Endothelial cell of umbilical vein (primary cell): ENCODE measurements at regions not wholly inside any gene's neighbourhood (a gene's known extent, or its start where the extent isn't known, plus 50 kb on each side); places are given as distances from the start of the nearest gene placed in this dataset.

Experiments used
- BruUV-seq: library from RNA; stranded (reverse); fragments of 400-500 nt; replicated peaks from 2 replicates; lab custom pipeline; 2021; lab: Mats Ljungman, UMichigan
- CTCF ChIA-PET: fragments of 300-600, 350-600 bp; sonication (Branson Sonifier 250); formaldehyde crosslinking; loops from one replicate; lab custom pipeline; 2021; ENCODE audit warnings: antibody characterized with exemption, inconsistent platforms; lab: Charles Lee
- POLR2A ChIA-PET: fragments of 300-600, 350-600 bp; sonication (Branson Sonifier 250); formaldehyde crosslinking; loops from one replicate; lab custom pipeline; 2021; ENCODE audit warnings: antibody characterized with exemption, inconsistent platforms; lab: Charles Lee
- DNase-seq: peaks from one replicate; pipeline ENCODE4 v3.0.0-alpha.2; 2011; ENCODE audit warnings: low read depth, low spot score
- FAIRE-seq: peaks from 2 replicates; lab custom pipeline; 2011; peaks lifted over from hg19 to GRCh38; lab: Jason Lieb, UNC
- H2AFZ ChIP-seq: 2 replicates; pipeline ENCODE4 v1.6.0; 2012; ENCODE audit warnings: low read depth, low read length, control low read depth, inconsistent platforms
- H3K27ac ChIP-seq: 2 replicates; pipeline ENCODE4 v1.5.1; 2011; ENCODE audit warnings: low read depth, mild to moderate bottlenecking, control low read depth, low read length, moderate library complexity; ENCODE audit not compliant: insufficient read depth
- H3K27me3 ChIP-seq, 2 experiments: 2 replicates each; pipeline versions ENCODE4 v1.6.0 to v1.6.1; 2011; ENCODE audit warnings: low read length in 2 of 2, mixed read lengths in 1 of 2; ENCODE audit not compliant: control insufficient read depth in 2 of 2, insufficient read depth in 2 of 2
- H3K36me3 ChIP-seq, 2 experiments: 2 replicates in 1 of 2; 3 replicates in 1 of 2; pipeline ENCODE4 v1.5.1; 2011; ENCODE audit warnings: low read length in 2 of 2, mild to moderate bottlenecking in 1 of 2, moderate library complexity in 1 of 2; ENCODE audit not compliant: control insufficient read depth in 2 of 2, insufficient read depth in 2 of 2; ENCODE audit errors: extremely low read depth in 1 of 2
- H3K4me1 ChIP-seq: 3 replicates; pipeline ENCODE4 v1.5.1; 2011; ENCODE audit warnings: mild to moderate bottlenecking, low read length; ENCODE audit not compliant: control insufficient read depth, insufficient read depth; ENCODE audit errors: extremely low read depth
- H3K4me2 ChIP-seq: 2 replicates; pipeline ENCODE4 v1.6.1; 2011; ENCODE audit warnings: low read length, control low read depth, mixed read lengths; ENCODE audit not compliant: insufficient read depth
- H3K4me3 ChIP-seq, 3 experiments: fragments of 200-600 bp in 1 of 3; sonication (generic), shearing (Covaris generic) in 1 of 3; replicated peaks in 1 of 3; 2 replicates each; pipeline ENCODE4 v1.5.1; 2011 to 2016; ENCODE audit warnings: control low read depth in 3 of 3, low read length in 3 of 3, mild to moderate bottlenecking in 2 of 3, inconsistent platforms in 1 of 3, low read depth in 1 of 3, moderate library complexity in 1 of 3; ENCODE audit not compliant: insufficient read depth in 1 of 3
- H3K79me2 ChIP-seq: 2 replicates; pipeline ENCODE4 v1.6.0; 2012; ENCODE audit warnings: low read length, inconsistent platforms; ENCODE audit not compliant: control insufficient read depth, insufficient read depth
- H3K9ac ChIP-seq: replicated peaks from 2 replicates; pipeline ENCODE3; 2011; ENCODE audit warnings: low read length, control low read depth; ENCODE audit not compliant: insufficient read depth; ENCODE audit errors: extremely low read depth
- H3K9me1 ChIP-seq: replicated peaks from 3 replicates; pipeline ENCODE4 v1.6.0; 2011; ENCODE audit warnings: mild to moderate bottlenecking, low read length; ENCODE audit not compliant: control insufficient read depth, insufficient read depth; ENCODE audit errors: extremely low read depth
- H3K9me3 ChIP-seq: replicated peaks from 2 replicates; pipeline ENCODE4 v1.5.1; 2012; ENCODE audit warnings: low read length, inconsistent platforms; ENCODE audit not compliant: control insufficient read depth, insufficient read depth
- H4K20me1 ChIP-seq: replicated peaks from 2 replicates; pipeline ENCODE3; 2011; ENCODE audit warnings: mild to moderate bottlenecking, low read length; ENCODE audit not compliant: control insufficient read depth, insufficient read depth; ENCODE audit errors: extremely low read depth
- EZH2 ChIP-seq: IDR thresholded peaks from 2 replicates; pipeline ENCODE4 v1.6.1; 2012; ENCODE audit warnings: borderline replicate concordance, low read depth, mild to moderate bottlenecking, moderate library complexity, low read length, inconsistent platforms; ENCODE audit not compliant: severe bottlenecking
- FOS ChIP-seq: IDR thresholded peaks from 2 replicates; pipeline ENCODE4 v1.6.1; 2011; ENCODE audit warnings: mild to moderate bottlenecking, low read length, moderate library complexity, borderline replicate concordance; ENCODE audit not compliant: insufficient read depth
- GATA2 ChIP-seq: IDR thresholded peaks from 2 replicates; pipeline ENCODE4 v1.7.0; 2011; ENCODE audit warnings: low read depth, mild to moderate bottlenecking, moderate library complexity, mixed read lengths, low read length; ENCODE audit not compliant: insufficient read length, insufficient read depth
- JUN ChIP-seq: IDR thresholded peaks from 2 replicates; pipeline ENCODE4 v1.6.1; 2011; ENCODE audit warnings: borderline replicate concordance, low read depth; ENCODE audit not compliant: insufficient read length, insufficient read depth
- MYC ChIP-seq: IDR thresholded peaks from one replicate; pipeline ENCODE4 v1.6.1; 2011; ENCODE audit warnings: mild to moderate bottlenecking, low read depth, low read length
- POLR2A ChIP-seq: IDR thresholded peaks from 2 replicates; pipeline ENCODE4 v1.6.1; 2012; ENCODE audit warnings: low read depth, mild to moderate bottlenecking, control low read depth, low read length
- POLR2AphosphoS5 ChIP-seq: IDR thresholded peaks from 2 replicates; pipeline ENCODE4 v1.6.1; 2012; ENCODE audit warnings: low read depth, mild to moderate bottlenecking, control low read depth, low read length, moderate library complexity; ENCODE audit not compliant: insufficient read depth
- dilution Hi-C: fragments of 300-500 bp; cut with MboI; formaldehyde crosslinking; loops from one replicate; pipeline ENCODE4 v1.15.0; 2019; ENCODE audit warnings: low sequenced_read_pairs; ENCODE audit not compliant: extremely low pct_ligation_motif_present
- intact Hi-C: fragments of 100-400 bp; cut with micrococcal nuclease; formaldehyde crosslinking; loops from one replicate; pipeline ENCODE4 v1.10.0; 2022
- TF ChIP-seq, protein P1 (sequence below), 2 donors: IDR thresholded peaks; 1 replicate in 1 of 2; 2 replicates in 1 of 2; pipeline ENCODE4 v1.5.1; 2011; ENCODE audit warnings: low read length in 2 of 2, mild to moderate bottlenecking in 2 of 2, moderate library complexity in 2 of 2, control low read depth in 1 of 2, inconsistent platforms in 1 of 2, low read depth in 1 of 2; ENCODE audit not compliant: insufficient read depth in 1 of 2; ENCODE audit errors: extremely low read depth in 1 of 2
- TF ChIP-seq, protein P2 (sequence below): IDR thresholded peaks from 2 replicates; pipeline ENCODE4 v1.6.1; 2011; ENCODE audit not compliant: insufficient read depth, insufficient read length

DNA sequence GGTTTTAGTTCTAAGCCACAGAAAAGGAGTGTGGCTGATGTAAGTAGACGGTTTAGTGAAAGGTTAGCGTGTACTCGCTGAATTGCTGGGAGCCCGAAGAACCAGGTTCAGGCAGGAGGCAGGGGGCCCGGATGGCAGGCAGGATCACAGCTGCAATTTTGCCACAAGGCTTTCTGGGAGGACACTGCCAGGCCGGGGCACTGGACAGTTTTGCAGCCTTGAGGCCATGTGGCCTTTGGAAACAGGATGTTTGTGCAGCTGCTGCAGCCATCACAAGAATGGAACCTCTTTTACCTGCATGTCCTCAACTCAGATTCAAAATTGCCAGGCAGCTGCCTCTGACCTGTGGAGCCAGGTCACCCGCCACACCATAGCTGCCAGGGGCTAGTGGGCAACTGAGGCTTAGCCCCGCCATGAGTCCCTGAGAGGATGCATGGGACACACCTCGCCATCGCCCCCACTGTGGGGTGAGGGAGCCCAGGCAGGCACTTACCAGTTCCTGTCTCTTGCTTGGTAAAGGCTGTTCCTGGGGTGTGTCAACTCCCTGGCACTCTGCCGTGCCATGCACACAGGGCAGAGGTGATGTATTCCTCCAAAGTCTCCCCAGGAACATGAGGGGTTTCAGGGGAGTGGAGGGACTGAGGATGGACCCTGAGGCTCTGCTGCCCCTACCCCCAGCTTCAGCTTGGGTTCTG lies 188.6 kb downstream of the RPS24 start:
- H3K4me3 ChIP-seq, result no peak overlapping the region
- CTCF ChIA-PET, result no interaction called here
- H3K79me2 ChIP-seq, result no peaks in the 10 kb centered on the region
- no peaks in the 10 kb centered on the region for H3K9me1 ChIP-seq
- no TSS peak for BruUV-seq
- no peaks in the 10 kb centered on the region for H3K4me1 ChIP-seq
- DNase-seq, result no peak
- TF ChIP-seq EZH2, result no peak
- no peak for TF ChIP-seq POLR2AphosphoS5
- TF ChIP-seq MYC, result no peak
- no peak for TF ChIP-seq GATA2
- TF ChIP-seq, protein P1, sequence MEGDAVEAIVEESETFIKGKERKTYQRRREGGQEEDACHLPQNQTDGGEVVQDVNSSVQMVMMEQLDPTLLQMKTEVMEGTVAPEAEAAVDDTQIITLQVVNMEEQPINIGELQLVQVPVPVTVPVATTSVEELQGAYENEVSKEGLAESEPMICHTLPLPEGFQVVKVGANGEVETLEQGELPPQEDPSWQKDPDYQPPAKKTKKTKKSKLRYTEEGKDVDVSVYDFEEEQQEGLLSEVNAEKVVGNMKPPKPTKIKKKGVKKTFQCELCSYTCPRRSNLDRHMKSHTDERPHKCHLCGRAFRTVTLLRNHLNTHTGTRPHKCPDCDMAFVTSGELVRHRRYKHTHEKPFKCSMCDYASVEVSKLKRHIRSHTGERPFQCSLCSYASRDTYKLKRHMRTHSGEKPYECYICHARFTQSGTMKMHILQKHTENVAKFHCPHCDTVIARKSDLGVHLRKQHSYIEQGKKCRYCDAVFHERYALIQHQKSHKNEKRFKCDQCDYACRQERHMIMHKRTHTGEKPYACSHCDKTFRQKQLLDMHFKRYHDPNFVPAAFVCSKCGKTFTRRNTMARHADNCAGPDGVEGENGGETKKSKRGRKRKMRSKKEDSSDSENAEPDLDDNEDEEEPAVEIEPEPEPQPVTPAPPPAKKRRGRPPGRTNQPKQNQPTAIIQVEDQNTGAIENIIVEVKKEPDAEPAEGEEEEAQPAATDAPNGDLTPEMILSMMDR (IDR thresholded peaks at IDR 0.05; ENCODE audit: extremely low read depth in 1 of 2, insufficient read depth in 1 of 2, low read depth in 1 of 2, low read length in 2 of 2), result no peak
- no peak for TF ChIP-seq FOS
- TF ChIP-seq, protein P2, sequence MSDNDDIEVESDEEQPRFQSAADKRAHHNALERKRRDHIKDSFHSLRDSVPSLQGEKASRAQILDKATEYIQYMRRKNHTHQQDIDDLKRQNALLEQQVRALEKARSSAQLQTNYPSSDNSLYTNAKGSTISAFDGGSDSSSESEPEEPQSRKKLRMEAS, result no peak
- no peak for TF ChIP-seq JUN
- TF ChIP-seq POLR2A, result no peak
- H4K20me1 ChIP-seq, result no peaks in the 10 kb centered on the region
- no peak overlapping the region for H3K4me2 ChIP-seq
- H3K9me3 ChIP-seq, result no peaks in the 10 kb centered on the region
- POLR2A ChIA-PET, result no interaction called here
- no peak overlapping the region for H3K27ac ChIP-seq
- no peak overlapping the region for H2AFZ ChIP-seq
- no peak overlapping the region for H3K9ac ChIP-seq
- peaks cover 3 to 11% of the 10 kb centered on the region in 2 experiments for H3K27me3 ChIP-seq
- H3K36me3 ChIP-seq, result no peaks in the 10 kb centered on the region
- intact Hi-C loops (no loop called here), dilution Hi-C loops (no loop called here)
- no peak for FAIRE-seq
